ENCODE measurements at regions not wholly inside any gene's neighbourhood (a gene's known extent, or its start where the extent isn't known, plus 50 kb on each side); places are given as distances from the start of the nearest gene placed in this dataset.

- TF ChIP-seq, protein P1, sequence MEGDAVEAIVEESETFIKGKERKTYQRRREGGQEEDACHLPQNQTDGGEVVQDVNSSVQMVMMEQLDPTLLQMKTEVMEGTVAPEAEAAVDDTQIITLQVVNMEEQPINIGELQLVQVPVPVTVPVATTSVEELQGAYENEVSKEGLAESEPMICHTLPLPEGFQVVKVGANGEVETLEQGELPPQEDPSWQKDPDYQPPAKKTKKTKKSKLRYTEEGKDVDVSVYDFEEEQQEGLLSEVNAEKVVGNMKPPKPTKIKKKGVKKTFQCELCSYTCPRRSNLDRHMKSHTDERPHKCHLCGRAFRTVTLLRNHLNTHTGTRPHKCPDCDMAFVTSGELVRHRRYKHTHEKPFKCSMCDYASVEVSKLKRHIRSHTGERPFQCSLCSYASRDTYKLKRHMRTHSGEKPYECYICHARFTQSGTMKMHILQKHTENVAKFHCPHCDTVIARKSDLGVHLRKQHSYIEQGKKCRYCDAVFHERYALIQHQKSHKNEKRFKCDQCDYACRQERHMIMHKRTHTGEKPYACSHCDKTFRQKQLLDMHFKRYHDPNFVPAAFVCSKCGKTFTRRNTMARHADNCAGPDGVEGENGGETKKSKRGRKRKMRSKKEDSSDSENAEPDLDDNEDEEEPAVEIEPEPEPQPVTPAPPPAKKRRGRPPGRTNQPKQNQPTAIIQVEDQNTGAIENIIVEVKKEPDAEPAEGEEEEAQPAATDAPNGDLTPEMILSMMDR (IDR thresholded peaks at IDR 0.05): no peak
- TF ChIP-seq MXI1 (IDR thresholded peaks at IDR 0.05; ENCODE audit: low read depth, low read length) (no peak), SMC3 (IDR thresholded peaks at IDR 0.05; ENCODE audit: low read depth, low read length) (no peak), EP300 (IDR thresholded peaks at IDR 0.05; ENCODE audit: borderline replicate concordance in 1 of 2, low read depth in 1 of 2, low read length in 1 of 2) (no peak)
- TF ChIP-seq, protein P2, sequence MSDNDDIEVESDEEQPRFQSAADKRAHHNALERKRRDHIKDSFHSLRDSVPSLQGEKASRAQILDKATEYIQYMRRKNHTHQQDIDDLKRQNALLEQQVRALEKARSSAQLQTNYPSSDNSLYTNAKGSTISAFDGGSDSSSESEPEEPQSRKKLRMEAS (IDR thresholded peaks at IDR 0.05; ENCODE audit: low read depth): no peak
Measured at GRCh38 chr4:19534159-19534558, 717.5 kb upstream of the SLIT2 start.

All from SK-N-SH (cell line).